ENCODE measurements at regions not wholly inside any gene's neighbourhood (a gene's known extent, or its start where the extent isn't known, plus 50 kb on each side); places are given as distances from the start of the nearest gene placed in this dataset.

- no peak for TF ChIP-seq CTCF (optimal IDR thresholded peaks at IDR 0.05 in 1 of 3, IDR thresholded peaks at IDR 0.05 in 1 of 3, conservative IDR thresholded peaks at IDR 0.05 in 1 of 3; ENCODE audit: extremely low read depth in 1 of 3, insufficient read depth in 2 of 3, low read length in 3 of 3)
- TF ChIP-seq EZH2 (IDR thresholded peaks at IDR 0.05; ENCODE audit: low read length) = no peak
These were observed 173.0 kb upstream of the WSCD2 start for GRCh38 chr12:107955966-107956643.
